ENCODE measurements at regions not wholly inside any gene's neighbourhood (a gene's known extent, or its start where the extent isn't known, plus 50 kb on each side); places are given as distances from the start of the nearest gene placed in this dataset.

GRCh38 chr3:76965122-76965725, 74.7 kb upstream of the ROBO2 start:
- intact Hi-C loops (cut with micrococcal nuclease; ENCODE audit: unreplicated experiment) = no loop called here
- no peak for DNase-seq (ENCODE audit: low read depth, low spot score)

DNA sequence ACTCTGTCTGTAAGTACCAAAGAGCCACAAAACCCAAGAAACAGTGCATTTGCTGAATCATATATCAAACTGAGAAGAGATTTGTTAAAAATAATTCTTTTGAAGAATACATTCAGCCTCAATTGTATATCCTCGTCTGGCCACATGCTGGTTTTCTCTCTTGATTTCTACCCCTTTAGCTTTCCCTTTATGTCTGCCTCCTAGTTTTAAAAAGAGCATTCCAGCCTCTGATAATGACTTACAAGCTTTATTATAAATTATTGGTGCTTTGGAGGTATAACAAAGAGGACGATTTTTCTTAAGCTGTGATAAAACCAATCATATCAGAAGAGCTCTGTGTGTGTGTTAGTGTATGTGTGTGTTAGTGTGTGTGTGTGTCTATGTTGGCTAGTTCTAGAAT, 70.4 kb upstream of the ROBO2 start:
- DNase-seq (ENCODE audit: low read depth, low spot score) = no peak
- BruUV-seq (replicated peaks) = no TSS peak

More at GRCh38 chr3:76965122-76965725, 74.7 kb upstream of the ROBO2 start:
- Histone ChIP-seq H3K4me3 (ENCODE audit: low read depth in 2 of 2, low read length in 2 of 2) (no peak overlapping the region), H3K4me1 (ENCODE audit: control insufficient read depth, insufficient read depth, low read length) (no peaks in the 10 kb centered on the region), H3K27me3 (ENCODE audit: control insufficient read depth, insufficient read depth, low read length) (no peaks in the 10 kb centered on the region), H3K27ac (ENCODE audit: low read length) (no peak overlapping the region), H3K36me3 (ENCODE audit: control insufficient read depth, insufficient read depth, low read length) (no peaks in the 10 kb centered on the region), H3K9me3 (ENCODE audit: control insufficient read depth, insufficient read depth, low read depth, low read length) (no peaks in the 10 kb centered on the region)
- no peak for ATAC-seq
- CTCF ChIA-PET = no interaction called here
- no TSS peak for BruUV-seq (replicated peaks)
- in situ Hi-C loops (cut with HindIII; ENCODE audit: low pct_unique_long_range_greater_than_20kb, low sequenced_read_pairs) = no loop called here
- TF ChIP-seq, protein P1, sequence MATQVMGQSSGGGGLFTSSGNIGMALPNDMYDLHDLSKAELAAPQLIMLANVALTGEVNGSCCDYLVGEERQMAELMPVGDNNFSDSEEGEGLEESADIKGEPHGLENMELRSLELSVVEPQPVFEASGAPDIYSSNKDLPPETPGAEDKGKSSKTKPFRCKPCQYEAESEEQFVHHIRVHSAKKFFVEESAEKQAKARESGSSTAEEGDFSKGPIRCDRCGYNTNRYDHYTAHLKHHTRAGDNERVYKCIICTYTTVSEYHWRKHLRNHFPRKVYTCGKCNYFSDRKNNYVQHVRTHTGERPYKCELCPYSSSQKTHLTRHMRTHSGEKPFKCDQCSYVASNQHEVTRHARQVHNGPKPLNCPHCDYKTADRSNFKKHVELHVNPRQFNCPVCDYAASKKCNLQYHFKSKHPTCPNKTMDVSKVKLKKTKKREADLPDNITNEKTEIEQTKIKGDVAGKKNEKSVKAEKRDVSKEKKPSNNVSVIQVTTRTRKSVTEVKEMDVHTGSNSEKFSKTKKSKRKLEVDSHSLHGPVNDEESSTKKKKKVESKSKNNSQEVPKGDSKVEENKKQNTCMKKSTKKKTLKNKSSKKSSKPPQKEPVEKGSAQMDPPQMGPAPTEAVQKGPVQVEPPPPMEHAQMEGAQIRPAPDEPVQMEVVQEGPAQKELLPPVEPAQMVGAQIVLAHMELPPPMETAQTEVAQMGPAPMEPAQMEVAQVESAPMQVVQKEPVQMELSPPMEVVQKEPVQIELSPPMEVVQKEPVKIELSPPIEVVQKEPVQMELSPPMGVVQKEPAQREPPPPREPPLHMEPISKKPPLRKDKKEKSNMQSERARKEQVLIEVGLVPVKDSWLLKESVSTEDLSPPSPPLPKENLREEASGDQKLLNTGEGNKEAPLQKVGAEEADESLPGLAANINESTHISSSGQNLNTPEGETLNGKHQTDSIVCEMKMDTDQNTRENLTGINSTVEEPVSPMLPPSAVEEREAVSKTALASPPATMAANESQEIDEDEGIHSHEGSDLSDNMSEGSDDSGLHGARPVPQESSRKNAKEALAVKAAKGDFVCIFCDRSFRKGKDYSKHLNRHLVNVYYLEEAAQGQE (IDR thresholded peaks at IDR 0.05; ENCODE audit: insufficient read depth in 1 of 2, low read depth in 2 of 2, low read length in 1 of 2) = no peak
- TF ChIP-seq SIN3A (IDR thresholded peaks at IDR 0.05; ENCODE audit: borderline replicate concordance, insufficient read depth, low read depth, low read length) (no peak), POLR2AphosphoS5 (IDR thresholded peaks at IDR 0.05; ENCODE audit: low read depth, low read length) (no peak), TCF7L2 (IDR thresholded peaks at IDR 0.05; ENCODE audit: low read depth, low read length) (no peak)
- TF ChIP-seq, protein P2, sequence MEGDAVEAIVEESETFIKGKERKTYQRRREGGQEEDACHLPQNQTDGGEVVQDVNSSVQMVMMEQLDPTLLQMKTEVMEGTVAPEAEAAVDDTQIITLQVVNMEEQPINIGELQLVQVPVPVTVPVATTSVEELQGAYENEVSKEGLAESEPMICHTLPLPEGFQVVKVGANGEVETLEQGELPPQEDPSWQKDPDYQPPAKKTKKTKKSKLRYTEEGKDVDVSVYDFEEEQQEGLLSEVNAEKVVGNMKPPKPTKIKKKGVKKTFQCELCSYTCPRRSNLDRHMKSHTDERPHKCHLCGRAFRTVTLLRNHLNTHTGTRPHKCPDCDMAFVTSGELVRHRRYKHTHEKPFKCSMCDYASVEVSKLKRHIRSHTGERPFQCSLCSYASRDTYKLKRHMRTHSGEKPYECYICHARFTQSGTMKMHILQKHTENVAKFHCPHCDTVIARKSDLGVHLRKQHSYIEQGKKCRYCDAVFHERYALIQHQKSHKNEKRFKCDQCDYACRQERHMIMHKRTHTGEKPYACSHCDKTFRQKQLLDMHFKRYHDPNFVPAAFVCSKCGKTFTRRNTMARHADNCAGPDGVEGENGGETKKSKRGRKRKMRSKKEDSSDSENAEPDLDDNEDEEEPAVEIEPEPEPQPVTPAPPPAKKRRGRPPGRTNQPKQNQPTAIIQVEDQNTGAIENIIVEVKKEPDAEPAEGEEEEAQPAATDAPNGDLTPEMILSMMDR (IDR thresholded peaks at IDR 0.05) = no peak
- POLR2A ChIA-PET = no interaction called here

More for the DNA sequence above, 70.4 kb upstream of the ROBO2 start:
- ChIA-PET CTCF (no interaction called here), POLR2A (no interaction called here)
- H3K9me3 ChIP-seq (ENCODE audit: control insufficient read depth, insufficient read depth, low read depth, low read length) = no peaks in the 10 kb centered on the region
- no peak overlapping the region for H3K27ac ChIP-seq (ENCODE audit: low read length)
- intact Hi-C loops (cut with micrococcal nuclease; ENCODE audit: unreplicated experiment) (no loop called here), in situ Hi-C loops (cut with HindIII; ENCODE audit: low pct_unique_long_range_greater_than_20kb, low sequenced_read_pairs) (no loop called here)
- no peak for ATAC-seq
- H3K27me3 ChIP-seq (ENCODE audit: control insufficient read depth, insufficient read depth, low read length) = no peaks in the 10 kb centered on the region
- H3K4me1 ChIP-seq (ENCODE audit: control insufficient read depth, insufficient read depth, low read length) = no peaks in the 10 kb centered on the region
- H3K36me3 ChIP-seq (ENCODE audit: control insufficient read depth, insufficient read depth, low read length) = no peaks in the 10 kb centered on the region
- TF ChIP-seq SIN3A (IDR thresholded peaks at IDR 0.05; ENCODE audit: borderline replicate concordance, insufficient read depth, low read depth, low read length) = no peak
- TF ChIP-seq, protein P2 (IDR thresholded peaks at IDR 0.05) = no peak
- TF ChIP-seq, protein P1 (IDR thresholded peaks at IDR 0.05; ENCODE audit: insufficient read depth in 1 of 2, low read depth in 2 of 2, low read length in 1 of 2) = no peak
- TF ChIP-seq POLR2AphosphoS5 (IDR thresholded peaks at IDR 0.05; ENCODE audit: low read depth, low read length) = no peak
- no peak for TF ChIP-seq TCF7L2 (IDR thresholded peaks at IDR 0.05; ENCODE audit: low read depth, low read length)
- no peak overlapping the region for H3K4me3 ChIP-seq (ENCODE audit: low read depth in 2 of 2, low read length in 2 of 2)

Data from Panc1 (cell line).